Stimulated activated CD4-positive, alpha-beta T cell treated with anti-CD3 and anti-CD28 coated beads, Interleukin-4, amount 100 ng/mL, for 4 hours (primary cell): ENCODE measurements at regions not wholly inside any gene's neighbourhood (a gene's known extent, or its start where the extent isn't known, plus 50 kb on each side); places are given as distances from the start of the nearest gene placed in this dataset.

Experiments used
- DNase-seq, 2 experiments: peaks; one replicate each; pipeline ENCODE4 v3.0.0-alpha.2; 2020

DNA sequence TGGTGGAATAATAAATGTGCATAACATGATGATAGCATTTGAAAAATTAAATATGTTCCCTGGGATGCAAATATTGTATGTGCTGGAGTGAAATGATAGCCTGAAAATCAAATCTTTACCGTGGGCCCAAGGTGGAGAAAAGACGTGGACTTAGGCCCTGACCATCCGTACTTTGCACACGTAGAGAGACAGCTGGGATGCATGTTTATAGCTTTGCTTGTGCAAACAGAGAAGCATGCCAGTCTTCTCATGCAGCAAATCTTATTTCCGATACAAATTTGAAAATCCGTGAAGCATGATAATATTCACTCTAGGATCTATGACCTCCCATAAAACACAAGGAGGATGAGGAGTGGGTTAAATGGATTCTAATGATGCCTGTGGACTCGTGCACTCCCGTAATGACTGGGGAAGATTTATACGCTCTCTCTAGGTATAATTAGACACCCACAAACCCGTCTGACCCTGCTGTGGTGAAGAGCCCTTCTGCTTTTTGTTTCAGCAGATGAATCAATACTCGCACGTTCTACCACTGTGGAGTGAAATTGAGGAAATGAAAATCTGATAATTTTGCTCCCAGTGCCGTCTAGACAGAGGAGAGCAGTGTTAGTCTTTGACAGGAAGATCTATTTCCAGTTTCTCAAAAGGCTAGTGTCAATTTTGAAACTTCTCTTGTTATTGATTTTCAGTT lies 810.3 kb upstream of the SALL3 start:
- no peak for DNase-seq

DNA sequence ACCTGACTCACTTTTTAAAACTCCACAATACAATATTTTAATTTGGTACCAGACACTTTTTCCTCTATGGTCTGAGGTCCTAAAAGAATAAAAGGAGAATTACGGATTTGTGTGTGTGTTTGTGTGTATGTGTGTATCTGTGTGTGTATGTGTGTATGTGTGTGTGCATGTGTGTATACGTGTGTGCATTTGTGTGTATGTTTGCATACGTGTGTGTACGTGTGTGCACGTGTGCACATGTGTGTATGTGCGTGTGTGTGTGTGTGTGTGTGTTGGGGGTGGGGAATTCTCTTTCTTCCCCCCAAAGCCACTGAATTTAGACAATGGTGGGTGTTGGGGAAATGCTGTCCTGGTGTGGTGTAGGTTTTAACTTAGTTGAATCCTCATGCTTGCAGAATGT lies 807.7 kb upstream of the SALL3 start:
- DNase-seq: no peak

DNA sequence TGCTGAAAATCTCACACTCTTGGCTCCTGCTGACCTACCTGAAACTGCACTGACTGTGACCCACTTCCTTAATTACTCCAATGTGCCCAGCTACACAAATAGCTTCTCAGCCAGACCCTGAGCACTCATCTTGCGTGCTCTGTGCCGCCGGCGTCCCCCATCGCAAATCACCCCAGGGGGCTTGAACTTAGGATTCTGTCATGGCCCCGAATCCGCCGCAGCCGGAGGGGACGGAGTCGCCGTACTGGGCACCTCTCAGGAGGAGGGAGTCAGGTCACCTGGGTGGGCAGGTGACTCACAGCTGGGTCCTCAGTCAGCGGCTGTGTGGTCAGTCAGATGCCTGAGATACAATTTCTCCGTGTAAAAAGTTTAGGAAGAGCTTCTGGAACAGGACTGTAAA lies 804.9 kb upstream of the SALL3 start:
- DNase-seq: no peak

DNA sequence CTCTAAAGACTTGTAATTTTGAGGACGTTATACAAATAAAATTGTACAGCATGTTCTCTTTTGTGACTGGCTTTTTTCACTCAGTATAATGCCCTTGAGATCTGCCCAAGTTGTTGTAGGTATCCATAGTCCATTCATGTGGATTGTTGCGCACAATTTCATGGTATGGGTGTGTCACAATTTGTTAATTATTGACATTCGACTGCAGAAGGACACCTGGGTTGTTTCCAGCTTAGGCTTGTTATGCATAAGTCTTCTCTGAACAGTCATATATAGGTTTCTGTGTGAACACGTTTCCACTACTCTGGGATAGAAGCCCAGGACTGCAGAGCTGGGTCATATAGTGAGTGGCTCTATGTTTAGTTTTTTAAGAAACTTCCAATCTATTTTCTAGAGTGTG lies 800.8 kb upstream of the SALL3 start:
- DNase-seq: no peak

DNA sequence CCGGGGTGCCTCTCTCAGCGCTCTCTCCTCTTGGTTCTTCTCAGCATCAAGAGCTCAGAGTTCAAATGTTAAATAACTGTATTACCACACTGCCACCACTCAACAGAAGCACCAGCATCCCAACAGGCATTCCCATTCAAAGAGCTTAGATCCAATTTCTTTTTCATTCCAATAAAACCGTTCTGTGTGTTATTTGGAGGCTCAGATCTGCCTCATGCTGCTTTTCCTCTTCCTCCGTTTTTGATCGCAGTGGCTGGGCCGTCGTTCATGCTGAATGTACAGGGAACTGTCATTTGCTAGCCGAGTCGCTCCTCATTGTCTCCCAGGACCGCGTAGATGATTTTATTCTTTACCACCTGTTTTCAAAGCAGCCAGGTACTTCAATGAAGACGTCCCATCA lies 798.9 kb upstream of the SALL3 start:
- no peak for DNase-seq

DNA sequence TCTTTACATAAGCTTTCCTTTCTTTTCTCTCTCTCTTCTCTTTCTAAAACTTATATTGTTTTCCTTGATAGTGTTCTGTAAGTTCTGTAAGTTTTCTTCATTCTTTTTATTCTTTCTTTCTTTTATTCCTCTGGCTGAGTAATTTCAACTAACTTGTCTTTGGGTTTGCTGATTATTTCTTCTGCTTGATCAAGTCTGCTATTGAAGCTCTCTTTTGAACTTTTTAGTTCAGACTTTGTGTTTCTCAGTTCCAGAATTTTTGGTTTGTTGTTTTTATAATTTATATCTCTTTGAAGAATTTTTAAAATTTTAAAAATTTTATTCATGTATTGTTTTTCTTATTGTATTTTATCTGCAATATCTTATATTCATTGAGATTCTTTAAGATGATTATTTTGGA lies 795.8 kb upstream of the SALL3 start:
- DNase-seq: no peak

DNA sequence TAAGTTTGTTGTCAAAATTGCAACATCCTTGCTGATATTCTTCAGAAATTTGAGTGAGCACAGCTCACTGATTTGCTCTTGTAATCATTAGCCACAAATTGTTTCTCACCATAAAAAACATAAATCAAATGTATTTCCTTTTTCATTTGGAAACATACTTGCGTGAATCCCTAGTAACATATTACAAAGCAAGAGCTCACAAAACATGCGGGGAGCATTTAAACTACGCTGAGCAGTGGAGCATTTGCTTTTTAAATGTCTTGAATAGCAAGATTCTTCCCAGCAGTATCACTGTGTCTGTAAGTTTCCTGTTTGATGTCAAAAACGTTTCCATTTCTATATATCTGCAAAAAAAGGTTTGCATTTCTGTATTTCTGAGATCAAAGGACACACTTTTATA lies 788.3 kb upstream of the SALL3 start:
- no peak for DNase-seq

DNA sequence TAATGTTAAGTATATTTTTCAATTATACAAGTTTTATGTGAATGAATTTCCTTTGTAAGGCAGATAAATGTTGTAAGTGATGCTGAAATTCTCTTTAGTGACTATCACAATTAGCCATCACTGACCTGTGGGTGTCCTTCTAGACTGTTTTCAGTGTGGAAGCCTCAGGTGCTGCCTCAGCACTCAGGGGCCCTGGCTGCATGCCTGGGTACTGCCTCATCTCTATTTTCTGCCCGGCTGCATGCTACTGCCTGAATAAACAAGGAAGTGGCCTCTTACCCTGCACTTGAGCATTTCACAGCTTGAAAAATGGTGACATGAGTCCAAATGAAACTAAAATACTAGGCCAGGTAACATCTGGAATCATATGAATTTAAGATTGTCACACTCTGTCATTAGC lies 787.6 kb upstream of the SALL3 start:
- no peak for DNase-seq

DNA sequence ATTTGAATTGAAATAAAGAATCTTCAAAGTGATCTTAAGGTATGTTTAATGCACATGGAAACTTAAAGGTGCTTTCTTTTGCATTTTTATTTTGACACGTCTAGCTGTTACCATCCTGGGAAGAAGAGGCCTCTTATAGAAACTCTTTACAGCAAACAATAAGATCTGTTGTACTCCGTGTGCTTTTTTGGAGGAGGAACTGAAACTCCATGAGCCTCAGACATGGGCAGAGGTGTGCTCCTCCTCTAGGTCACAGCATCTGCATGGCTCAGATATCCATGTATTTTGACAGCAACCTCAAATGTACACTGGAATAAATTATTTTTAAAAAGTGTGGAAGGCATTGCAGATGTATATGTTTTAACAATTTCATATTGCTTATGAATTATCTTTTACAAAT lies 783.3 kb upstream of the SALL3 start:
- no peak for DNase-seq

DNA sequence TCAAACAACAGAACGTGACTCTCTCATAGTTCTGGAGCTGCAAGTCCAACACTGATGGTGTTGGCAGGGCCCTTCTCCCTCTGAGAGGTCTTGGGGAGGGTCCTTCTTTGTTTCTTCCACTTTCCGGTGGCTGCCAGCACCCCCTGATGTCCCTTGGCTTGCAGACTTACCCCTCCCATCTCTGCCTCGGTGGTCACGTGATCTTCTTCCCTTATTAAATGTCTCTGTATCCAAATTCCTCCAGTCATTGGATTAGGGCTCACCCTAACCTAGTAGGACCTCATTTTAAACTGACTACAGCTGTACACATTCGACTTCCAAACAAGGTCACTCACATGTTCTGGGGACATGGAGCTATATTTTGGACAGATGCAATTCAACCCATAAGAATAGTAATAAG lies 780.6 kb upstream of the SALL3 start:
- no peak for DNase-seq

DNA sequence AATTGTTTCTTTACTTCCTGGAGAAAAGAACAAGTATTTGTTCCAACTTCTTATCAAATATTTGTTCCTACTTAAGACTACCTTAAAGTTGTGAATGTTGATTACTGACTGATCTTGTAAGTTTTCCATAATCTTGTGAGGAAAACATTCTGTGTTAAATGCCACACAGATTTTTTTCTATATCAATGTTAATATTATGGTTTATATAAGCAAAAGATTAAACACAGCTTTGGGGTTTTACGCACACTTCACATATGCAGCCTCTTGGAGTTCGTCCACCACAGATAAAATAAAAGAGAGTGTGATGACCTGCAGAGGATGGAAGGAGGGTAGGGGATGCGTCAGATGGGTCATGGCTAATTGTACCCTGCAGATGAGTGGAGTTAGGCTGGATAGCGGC lies 780.0 kb upstream of the SALL3 start:
- no peak for DNase-seq

DNA sequence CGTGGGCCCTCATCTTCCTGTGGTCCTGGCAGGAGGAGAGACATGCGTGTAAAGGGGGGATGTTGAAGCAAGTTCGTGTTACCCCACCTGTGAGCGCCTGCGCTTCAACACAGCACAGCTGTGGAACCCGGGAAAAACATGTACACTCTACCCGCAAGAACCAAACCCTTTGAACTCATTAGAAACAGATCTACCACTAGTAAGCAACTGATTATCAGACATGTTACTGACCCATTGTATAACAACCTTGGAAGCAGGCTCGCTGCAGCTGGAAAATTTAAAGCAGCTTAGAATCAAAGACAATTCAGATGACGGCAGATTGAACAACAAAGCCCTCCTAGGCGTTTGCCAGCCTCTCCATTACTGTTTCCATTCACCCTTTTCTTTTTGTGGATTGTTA lies 771.7 kb upstream of the SALL3 start:
- DNase-seq: no peak

DNA sequence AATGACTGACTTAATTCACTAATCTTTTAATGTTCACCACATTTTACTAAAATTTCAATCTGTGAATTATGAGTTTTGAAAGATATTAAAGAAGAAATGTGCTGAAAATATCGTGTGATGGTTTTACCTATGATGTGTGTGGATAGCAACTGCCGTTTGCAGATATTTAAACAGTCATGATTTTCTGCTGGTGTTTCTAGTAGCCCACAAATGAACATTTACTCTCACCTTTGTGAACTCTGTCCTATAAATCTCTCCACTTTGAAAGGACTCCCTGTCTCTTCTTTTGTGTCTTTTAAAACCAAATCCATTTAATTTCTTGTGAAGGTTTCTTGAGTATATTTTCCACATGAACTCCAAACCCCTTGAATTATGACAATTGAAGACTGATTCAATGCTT lies 771.2 kb upstream of the SALL3 start:
- no peak for DNase-seq

DNA sequence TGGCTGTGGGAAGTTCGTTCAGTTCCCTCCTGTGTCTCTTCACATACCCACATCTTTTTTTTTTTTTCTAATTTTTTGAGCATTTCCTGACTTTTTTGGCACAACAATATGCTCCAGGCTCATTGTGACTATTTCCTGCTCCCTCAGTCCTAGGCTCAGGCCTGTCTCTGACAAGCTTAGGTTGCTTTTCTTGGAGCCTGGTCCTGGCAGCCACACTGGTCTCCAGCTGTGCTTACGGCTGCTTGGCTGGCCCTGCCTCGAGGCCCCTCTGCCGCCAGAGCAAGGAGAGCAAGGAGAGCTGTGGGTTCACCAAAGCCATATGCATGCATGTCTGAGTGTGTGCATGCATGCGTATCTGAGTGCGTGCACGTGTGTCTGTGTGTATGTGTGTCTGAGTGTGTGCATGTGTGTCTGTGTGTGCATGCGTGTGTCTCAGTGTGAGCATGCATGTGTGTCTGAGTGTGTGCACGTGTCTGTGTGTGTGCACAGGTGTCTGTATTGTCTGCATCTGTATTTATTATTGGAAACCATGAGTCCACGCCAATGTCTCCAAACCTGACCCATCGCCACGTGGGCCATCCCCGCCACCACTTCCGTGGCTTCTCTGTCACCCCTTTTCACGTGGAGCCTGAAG lies 766.1 kb upstream of the SALL3 start:
- DNase-seq: no peak

DNA sequence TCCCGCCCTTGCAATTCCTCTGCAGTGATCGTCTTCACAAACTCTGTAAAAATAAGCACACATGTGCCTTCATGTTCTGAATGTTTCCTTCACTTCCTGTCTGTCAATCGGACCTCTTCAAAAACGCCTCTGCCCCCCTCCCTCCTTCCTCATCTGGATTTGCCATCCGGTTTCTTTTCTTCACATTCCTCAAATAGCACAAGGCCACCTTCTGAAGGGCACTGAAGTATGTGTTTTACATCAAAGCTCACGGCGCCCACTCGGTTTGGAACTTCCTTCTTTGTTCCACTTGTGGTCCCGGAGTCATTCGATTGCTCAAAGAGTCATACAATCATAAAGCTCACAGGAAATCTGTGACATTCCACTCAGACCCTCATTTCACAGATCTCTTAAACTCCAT lies 758.1 kb upstream of the SALL3 start:
- DNase-seq: no peak

DNA sequence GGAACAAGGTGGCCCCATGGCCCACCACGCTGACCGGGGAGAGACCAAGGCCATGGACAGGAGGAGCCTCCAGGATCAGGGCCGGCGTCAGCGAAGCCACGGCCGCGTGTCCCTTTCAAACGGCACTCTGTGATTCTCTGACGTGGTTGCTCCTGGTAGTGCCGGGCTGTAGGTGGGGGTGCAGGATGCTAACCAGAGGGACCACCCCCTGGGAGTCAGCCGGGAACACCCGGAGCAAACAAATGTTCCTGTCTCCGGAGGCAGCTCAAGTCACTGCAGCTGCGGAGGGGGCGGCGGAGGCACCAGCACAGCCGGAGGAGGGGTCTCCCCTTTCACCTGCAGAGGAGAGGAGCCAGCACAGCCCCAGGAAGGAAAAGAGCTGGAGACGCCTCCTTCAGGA lies 750.6 kb upstream of the SALL3 start:
- no peak for DNase-seq

DNA sequence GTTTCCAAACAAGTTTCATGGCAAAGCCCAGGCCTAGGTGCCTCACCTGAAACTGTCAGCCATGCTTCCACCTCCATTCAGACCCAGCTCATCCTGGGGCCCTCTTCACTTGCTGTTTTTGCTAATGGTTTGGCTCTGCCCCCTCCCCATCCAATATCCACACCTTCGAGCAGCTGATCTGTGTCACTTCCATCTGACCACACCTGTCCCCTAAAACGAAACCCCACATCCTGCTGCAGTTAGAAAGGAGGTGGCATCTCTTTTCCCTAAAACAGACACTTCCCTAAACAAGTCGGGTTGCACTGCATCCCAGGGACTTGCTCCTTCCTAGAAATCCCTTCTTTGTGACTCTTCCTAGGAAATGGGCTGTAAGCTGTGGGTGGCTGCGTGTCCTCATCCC lies 748.7 kb upstream of the SALL3 start:
- no peak for DNase-seq

DNA sequence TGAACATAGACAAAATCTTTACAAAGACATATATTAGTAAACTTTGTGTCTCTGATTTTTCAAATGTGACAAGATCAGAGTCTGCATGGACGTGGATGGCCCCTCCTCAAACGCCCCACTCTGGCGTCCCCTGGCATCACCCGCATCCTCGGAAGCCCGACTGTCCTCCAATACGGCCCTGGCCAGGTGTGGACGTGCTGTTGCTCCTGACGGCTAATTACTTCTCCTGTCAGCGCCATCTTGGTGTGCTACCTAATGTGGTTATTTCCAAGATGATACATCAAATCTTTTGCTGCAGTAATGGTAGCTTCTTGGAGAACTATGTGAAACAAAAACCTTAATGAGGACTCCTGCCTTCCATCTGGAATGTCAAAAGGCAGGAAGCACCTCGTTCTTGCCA lies 747.4 kb upstream of the SALL3 start:
- DNase-seq: no peak

DNA sequence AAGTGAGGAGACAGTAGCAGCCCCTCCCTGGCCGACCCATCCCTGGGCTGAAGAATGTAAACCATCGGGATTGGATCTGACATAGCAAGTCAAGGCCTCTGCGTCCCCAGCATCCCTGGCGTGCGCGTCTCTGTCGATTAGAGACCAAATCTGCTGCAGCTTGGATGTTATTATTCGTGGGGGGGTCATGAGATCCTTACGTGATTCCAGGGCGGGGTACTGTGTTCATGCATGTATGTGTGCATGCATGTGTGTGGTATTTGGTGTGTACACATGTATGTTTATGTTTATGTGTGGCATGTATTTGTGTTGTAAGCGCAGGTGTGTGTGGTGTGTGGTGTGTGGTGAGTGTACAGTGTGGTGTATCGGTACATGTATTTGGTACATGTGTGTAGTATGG lies 741.8 kb upstream of the SALL3 start:
- no peak for DNase-seq

DNA sequence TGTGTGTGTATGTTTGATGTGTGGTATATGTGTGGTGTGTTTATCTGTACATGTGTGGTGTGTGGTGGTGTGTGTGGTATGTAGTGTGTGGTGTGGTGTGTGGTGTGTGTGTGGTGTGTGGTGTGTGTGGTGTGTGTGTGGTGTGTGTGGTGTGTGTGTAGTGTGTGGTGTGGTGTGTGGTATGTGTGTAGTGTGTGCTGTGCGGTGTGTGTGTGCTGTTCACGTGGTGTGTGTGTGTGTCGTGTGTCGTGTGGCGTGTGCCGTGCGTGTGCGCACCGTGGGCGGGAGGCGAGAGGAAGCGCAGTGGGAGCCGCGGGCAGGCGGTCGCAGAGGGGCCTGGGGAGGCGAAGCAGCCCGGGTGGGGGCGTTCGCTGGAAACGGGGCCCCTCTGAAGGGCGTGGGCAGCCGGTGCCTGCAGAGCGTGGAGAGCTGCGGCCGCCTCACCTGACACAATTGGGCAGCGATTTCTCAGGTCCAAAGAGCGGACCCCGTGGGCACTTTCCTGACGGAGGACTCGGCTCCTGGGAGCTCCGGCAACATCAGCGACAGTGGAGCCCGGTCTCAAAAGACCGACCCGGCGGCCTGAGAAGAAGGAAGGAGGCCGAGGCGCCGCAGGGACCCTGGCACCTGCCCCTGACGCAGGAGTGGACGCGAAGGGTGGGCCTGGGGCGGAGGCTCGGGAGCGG lies 741.1 kb upstream of the SALL3 start:
- DNase-seq: no peak

DNA sequence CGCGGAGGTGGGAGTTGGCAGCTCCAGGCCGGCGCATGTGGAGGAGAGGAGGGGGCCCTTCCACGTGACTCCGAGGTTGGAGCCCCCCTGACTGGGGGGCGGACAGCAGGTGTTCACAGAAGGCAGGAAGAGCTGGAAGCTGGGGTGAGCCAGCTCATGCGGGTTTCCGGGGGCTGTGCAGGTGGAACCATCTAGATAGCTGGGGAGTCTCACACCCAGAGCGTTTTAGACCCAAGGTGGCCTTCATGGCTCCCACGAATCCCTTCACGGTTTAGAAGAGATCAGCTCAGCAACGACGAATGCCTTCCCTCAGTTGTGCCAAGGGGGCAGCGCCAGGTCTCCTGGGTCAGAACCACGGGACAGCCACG lies 740.5 kb upstream of the SALL3 start:
- DNase-seq: no peak

DNA sequence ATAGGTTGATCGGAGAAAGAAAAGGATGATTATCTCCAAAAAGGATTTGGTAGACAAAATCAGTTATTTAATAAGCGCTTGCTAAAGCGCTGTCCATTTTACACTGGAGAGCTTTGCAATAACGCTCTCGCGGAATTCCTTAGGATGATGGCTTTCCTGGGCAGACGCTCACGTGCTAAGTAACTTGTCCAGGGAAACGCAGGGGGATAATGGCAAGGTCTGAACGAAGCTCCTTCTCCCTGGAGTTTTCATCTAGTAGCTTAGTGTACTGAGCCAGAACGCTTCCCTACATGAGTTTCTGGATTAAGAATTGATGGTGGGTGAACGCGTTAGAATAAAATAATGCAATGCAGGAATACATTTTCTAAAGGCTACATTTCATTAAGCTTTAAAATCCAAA lies 739.5 kb upstream of the SALL3 start:
- DNase-seq: no peak

DNA sequence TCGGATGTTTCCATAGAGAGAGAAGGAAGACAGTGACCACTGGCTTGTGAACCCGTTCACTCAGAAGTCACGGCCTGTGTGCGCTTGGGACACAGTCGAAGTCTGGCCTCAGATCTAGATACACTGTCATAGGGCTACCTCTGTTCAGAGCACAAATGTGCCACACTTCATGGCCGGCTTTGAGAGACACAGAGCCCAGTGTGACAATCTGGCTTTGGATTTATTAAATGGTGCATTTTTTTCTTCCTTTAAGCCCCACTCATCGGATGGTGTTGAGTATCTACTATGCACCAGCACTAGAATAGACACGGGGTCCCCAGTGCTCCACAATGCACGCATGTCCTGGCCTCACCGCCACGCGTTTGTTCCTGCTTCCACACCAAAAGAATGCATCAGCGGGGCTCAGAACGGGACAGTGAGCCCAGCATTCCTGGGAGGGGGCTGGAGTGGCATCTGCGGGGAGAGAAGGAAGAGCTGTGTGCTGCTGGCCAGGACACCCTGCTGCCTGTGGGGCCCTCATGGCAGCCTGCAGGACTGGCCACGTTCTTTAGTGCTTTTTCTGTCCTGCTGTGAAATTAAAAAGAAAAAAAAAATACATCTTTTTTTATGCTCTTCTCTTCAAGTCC lies 738.9 kb upstream of the SALL3 start:
- DNase-seq: no peak

DNA sequence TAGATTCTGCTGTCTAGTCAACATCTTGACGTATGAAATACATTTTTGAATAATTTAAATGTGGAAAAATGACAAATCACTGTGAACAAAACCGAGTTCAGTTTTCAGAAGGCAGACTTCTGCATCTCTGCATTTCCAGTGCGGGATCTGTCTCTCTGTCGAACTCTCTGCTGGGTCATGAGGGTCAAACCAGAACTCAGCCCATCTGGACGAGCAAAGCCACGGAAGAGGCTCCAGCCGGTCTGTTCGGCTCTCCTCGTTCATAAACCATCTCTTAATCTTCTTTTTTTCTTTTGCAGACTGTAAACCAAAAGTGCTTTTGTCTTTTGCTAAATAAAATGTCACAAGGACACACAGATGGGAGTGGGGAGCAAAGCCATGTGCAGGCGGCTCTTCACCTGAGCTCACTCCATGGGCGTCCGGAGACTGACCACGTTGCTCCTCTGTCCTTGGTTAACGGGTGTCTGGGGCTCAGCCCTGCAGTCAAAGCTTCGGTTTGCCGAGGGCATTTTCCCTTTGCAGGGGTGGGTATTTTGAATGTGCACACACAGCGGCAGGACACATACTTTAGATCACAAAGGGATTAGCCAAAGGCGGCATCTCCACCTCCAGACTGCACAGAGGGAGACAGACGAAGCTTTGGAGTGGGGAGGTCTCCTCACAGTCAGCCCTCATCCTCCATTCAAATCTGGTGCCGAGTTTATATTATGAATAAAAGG lies 737.9 kb upstream of the SALL3 start:
- no peak for DNase-seq
